ENCODE measurements at regions not wholly inside any gene's neighbourhood (a gene's known extent, or its start where the extent isn't known, plus 50 kb on each side); places are given as distances from the start of the nearest gene placed in this dataset.

GRCh38 chr2:150389447-150389846 is 98.0 kb downstream of the RND3 start:
- no peaks in the 10 kb centered on the region for H3K9me3 ChIP-seq (ENCODE audit: low read length)
- no peak overlapping the region for H3K9ac ChIP-seq (ENCODE audit: low read length)
- H3K4me1 ChIP-seq (ENCODE audit: insufficient read depth, low read length, severe bottlenecking) = peaks cover 9% of the 10 kb centered on the region
- no peaks in the 10 kb centered on the region for H3K79me2 ChIP-seq (ENCODE audit: insufficient read depth, low read length)
- no peak overlapping the region for H3K27ac ChIP-seq (ENCODE audit: low read depth, low read length, poor library complexity, severe bottlenecking)
- H3K9me2 ChIP-seq (ENCODE audit: low read depth, low read length) = no peaks in the 10 kb centered on the region
- no peak for TF ChIP-seq CTCF (IDR thresholded peaks at IDR 0.05; ENCODE audit: low read length)
- no peak overlapping the region for H3K4me3 ChIP-seq (ENCODE audit: low read depth, low read length, poor library complexity, severe bottlenecking)
- no peak overlapping the region for H3K4me2 ChIP-seq (ENCODE audit: low read length)
- no peaks in the 10 kb centered on the region for H3K36me3 ChIP-seq (ENCODE audit: insufficient read depth, low read length)
- no peaks in the 10 kb centered on the region for H4K20me1 ChIP-seq (ENCODE audit: insufficient read depth, low read length)
- H3F3A ChIP-seq (ENCODE audit: insufficient read depth, low read length) = no peaks in the 10 kb centered on the region
- no peaks in the 10 kb centered on the region for H3K27me3 ChIP-seq (ENCODE audit: insufficient read depth, low read length)
- H2AFZ ChIP-seq (ENCODE audit: low read length) = no peak overlapping the region

- Histone ChIP-seq H3K9ac (ENCODE audit: low read length) (no peak overlapping the region), H3K4me2 (ENCODE audit: low read length) (no peak overlapping the region), H3K4me1 (ENCODE audit: insufficient read depth, low read length, severe bottlenecking) (peaks cover 9% of the 10 kb centered on the region), H2AFZ (ENCODE audit: low read length) (no peak overlapping the region), H3K4me3 (ENCODE audit: low read depth, low read length, poor library complexity, severe bottlenecking) (no peak overlapping the region), H3K36me3 (ENCODE audit: insufficient read depth, low read length) (no peaks in the 10 kb centered on the region), H3K27ac (ENCODE audit: low read depth, low read length, poor library complexity, severe bottlenecking) (no peak overlapping the region), H3K27me3 (ENCODE audit: insufficient read depth, low read length) (no peaks in the 10 kb centered on the region), H3K79me2 (ENCODE audit: insufficient read depth, low read length) (no peaks in the 10 kb centered on the region), H3F3A (ENCODE audit: insufficient read depth, low read length) (no peaks in the 10 kb centered on the region), H3K9me2 (ENCODE audit: low read depth, low read length) (no peaks in the 10 kb centered on the region), H3K9me3 (ENCODE audit: low read length) (no peaks in the 10 kb centered on the region), H4K20me1 (ENCODE audit: insufficient read depth, low read length) (no peaks in the 10 kb centered on the region)
- TF ChIP-seq CTCF (IDR thresholded peaks at IDR 0.05; ENCODE audit: low read length) (no peak), EZH2 (IDR thresholded peaks at IDR 0.05; ENCODE audit: borderline replicate concordance, low read length) (no peak)
Measured at GRCh38 chr2:150388289-150388625, 99.2 kb downstream of the RND3 start.

- H2AFZ ChIP-seq (ENCODE audit: low read length) = no peak overlapping the region
- TF ChIP-seq CTCF (IDR thresholded peaks at IDR 0.05; ENCODE audit: low read length) = no peak
- TF ChIP-seq EZH2 (IDR thresholded peaks at IDR 0.05; ENCODE audit: borderline replicate concordance, low read length) = no peak
- H3F3A ChIP-seq (ENCODE audit: insufficient read depth, low read length) = no peaks in the 10 kb centered on the region
- no peak overlapping the region for H3K27ac ChIP-seq (ENCODE audit: low read depth, low read length, poor library complexity, severe bottlenecking)
- no peaks in the 10 kb centered on the region for H4K20me1 ChIP-seq (ENCODE audit: insufficient read depth, low read length)
- H3K4me1 ChIP-seq (ENCODE audit: insufficient read depth, low read length, severe bottlenecking) = peaks cover 9% of the 10 kb centered on the region
- H3K4me3 ChIP-seq (ENCODE audit: low read depth, low read length, poor library complexity, severe bottlenecking) = no peak overlapping the region
- H3K9ac ChIP-seq (ENCODE audit: low read length) = no peak overlapping the region
- H3K4me2 ChIP-seq (ENCODE audit: low read length) = no peak overlapping the region
- H3K9me3 ChIP-seq (ENCODE audit: low read length) = no peaks in the 10 kb centered on the region
- no peaks in the 10 kb centered on the region for H3K79me2 ChIP-seq (ENCODE audit: insufficient read depth, low read length)
- H3K36me3 ChIP-seq (ENCODE audit: insufficient read depth, low read length) = no peaks in the 10 kb centered on the region
- no peaks in the 10 kb centered on the region for H3K9me2 ChIP-seq (ENCODE audit: low read depth, low read length)
- no peaks in the 10 kb centered on the region for H3K27me3 ChIP-seq (ENCODE audit: insufficient read depth, low read length)
Measured at GRCh38 chr2:150387586-150388288, 99.7 kb downstream of the RND3 start.
